ENCODE measurements at regions not wholly inside any gene's neighbourhood (a gene's known extent, or its start where the extent isn't known, plus 50 kb on each side); places are given as distances from the start of the nearest gene placed in this dataset.
"Not testable (repeated sequence)": the region's sequence is repeated elsewhere in the genome, so short reads cannot be mapped to it uniquely, and the experiment has no call there.

- FAIRE-seq (no peak), DNase-seq (ENCODE audit: low spot score) (no peak)
Measured at GRCh38 chr21:18819507-18819906, 415.9 kb upstream of the TMPRSS15 start.

DNA sequence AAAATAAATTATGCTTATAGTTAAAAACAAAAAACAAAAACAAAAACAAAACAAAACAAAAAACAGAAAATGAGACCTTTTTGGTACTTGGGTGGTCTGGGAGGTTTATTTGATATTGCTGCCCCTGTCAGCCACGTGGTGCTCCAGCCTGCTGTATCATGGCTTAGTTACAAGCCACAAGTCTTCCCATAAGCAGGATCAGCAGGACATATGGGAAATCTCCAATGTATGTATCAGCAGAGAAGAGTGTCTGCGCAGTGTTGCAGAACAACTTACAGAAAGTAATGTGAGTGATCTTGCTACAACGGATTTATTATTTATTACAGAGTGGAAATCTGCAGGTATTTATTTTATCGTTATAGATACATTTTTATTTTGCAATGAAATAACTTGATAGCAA is 423.0 kb upstream of the TMPRSS15 start:
- DNase-seq (ENCODE audit: low spot score) (no peak), FAIRE-seq (no peak)

DNA sequence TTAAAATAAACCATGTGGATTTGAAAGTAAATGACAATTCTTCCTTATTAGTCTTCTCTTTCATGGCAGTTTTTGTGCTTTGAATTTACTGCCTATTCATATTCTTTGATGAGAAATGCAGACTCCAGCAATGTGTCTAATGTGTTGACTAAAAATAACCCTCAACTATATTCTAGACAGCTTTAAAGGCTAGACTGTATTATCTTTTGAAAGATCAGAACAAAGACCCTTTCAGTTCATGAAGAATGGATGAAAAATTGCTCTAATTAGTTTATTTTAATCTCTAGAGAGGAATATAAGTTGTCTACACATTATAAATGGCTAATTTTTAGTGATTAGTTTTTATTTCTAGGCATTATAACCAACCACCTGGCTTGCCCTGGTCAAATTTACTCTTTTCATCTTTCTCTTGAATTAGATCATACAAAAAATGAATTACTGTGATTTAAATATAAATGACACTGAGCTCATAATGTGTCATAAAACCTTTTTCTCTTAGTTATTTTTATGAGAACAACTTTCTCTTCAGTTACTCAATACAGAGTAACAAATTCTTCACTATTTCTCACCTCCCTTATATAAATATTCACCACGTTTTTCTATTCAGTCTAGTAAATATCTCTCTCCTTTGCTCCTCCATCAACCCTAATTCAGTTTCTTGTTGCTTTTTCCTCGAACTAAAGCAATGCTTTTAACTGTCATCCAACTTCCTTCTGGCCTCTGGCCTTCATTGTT is 428.5 kb upstream of the TMPRSS15 start:
- FAIRE-seq (no peak), DNase-seq (ENCODE audit: low spot score) (no peak)

- FAIRE-seq (no peak), DNase-seq (ENCODE audit: low spot score) (peak; percentile 71)
Measured at GRCh38 chr21:18832950-18833349, 429.4 kb upstream of the TMPRSS15 start.

DNA sequence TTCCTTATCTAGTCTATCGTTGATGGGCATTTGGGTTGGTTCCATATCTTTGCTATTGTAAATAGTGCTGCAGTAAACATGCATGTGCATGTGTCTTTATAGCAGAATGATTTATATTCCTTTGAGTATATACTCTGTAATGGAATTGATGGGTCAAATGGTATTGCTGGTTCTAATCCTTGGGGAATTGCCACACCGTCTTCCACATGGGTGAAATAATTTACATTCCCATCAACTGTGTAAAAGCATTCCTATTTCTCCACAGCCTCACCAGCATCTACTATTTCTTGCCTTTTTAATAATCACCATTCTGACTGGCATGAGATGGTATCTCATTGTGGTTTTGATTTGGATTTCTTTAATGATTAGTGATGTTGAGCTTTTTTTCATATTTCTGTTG is 430.5 kb upstream of the TMPRSS15 start:
- FAIRE-seq; DNase-seq (ENCODE audit: low spot score): not testable (repeated sequence)

DNA sequence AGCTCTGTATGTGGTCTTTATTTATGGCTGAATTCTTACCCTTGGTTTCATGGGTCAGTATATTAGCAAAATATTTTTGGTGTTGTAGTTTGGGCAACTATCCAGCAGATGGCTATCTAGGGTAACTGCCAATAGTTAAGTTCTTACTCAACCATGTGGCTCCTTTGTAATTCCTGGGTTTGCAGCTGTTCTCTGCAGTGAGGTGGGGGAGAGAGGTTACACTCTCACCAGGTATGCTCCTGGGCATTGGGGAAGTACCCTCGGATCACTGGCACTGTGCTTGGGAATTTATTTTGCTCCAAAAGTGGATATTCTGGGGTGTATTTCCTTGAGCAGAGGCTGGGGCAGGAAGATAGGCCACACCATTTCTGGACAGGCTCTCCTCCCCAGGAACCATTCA is 436.7 kb upstream of the TMPRSS15 start:
- no peak for FAIRE-seq

DNA sequence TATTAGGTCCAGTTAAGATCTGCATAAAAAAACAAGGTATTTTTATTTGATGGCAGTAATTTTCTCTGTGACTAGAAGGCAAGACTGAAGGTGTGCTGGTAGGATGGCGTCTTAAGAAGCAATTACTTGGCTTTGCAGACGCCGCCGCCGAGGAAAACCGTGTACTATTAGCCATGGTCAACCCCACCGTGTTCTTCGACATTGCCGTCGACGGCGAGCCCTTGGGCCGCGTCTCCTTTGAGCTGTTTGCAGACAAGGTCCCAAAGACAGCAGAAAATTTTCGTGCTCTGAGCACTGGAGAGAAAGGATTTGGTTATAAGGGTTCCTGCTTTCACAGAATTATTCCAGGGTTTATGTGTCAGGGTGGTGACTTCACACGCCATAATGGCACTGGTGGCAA is 454.0 kb upstream of the TMPRSS15 start:
- DNase-seq (ENCODE audit: low spot score); FAIRE-seq: not testable (repeated sequence)

More for the DNA sequence above, 436.7 kb upstream of the TMPRSS15 start:
- peak; percentile 23 for DNase-seq (ENCODE audit: low spot score)

- DNase-seq (ENCODE audit: low spot score) (no peak), FAIRE-seq (no peak)
Measured at GRCh38 chr21:18869104-18869503, 465.5 kb upstream of the TMPRSS15 start.

DNA sequence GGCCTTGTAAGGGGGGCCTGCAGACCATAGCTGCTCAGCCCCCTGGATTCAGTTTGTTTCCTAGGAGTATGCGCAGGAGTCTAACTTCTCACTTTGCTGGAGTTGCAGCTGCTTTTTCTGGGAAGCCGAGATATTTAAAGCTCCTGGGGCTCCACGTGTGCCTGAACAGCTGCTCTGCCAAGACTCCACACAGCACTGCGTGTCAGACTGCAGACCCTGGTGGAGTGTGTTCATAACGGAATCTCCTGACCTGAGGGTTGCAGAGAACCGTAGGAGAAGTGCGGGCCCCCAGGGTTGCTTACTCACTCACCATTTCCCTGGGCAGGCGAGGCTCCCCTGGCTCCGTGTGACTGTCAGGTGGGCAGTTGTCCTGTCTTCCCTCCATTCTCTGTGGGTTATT is 474.3 kb upstream of the TMPRSS15 start:
- no peak for FAIRE-seq
- no peak for DNase-seq (ENCODE audit: low spot score)

DNA sequence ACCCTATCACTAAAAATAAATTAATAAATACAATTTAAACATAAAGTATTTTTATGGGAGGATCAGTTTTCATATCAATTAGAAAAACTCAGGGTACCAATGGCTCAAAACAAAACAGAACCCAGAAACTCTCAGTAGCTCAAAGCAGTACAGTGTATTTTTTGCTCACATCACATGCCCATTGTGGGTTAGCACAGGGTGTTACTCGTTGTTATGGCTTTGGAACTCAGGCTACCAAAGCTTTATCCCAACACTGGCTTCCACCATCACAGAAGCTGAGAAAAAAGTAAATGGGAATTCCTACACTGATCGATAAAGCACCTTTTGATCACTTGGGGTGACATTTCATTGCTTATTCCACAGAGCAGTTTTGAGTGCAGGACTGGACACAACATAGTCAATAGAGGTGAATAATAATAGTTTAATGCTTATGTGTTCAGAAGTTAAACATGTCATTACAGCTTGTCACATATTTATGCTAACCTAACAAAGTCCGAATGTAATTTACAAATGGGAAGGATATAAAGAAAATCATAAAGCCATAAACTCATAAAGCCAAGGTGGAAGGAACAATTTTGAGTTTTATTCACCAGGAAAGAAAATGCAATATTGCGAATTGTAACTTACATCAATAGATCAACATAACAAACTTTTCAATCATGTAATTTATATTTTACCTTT is 484.5 kb upstream of the TMPRSS15 start:
- FAIRE-seq = no peak
- DNase-seq (ENCODE audit: low spot score) = no peak

DNA sequence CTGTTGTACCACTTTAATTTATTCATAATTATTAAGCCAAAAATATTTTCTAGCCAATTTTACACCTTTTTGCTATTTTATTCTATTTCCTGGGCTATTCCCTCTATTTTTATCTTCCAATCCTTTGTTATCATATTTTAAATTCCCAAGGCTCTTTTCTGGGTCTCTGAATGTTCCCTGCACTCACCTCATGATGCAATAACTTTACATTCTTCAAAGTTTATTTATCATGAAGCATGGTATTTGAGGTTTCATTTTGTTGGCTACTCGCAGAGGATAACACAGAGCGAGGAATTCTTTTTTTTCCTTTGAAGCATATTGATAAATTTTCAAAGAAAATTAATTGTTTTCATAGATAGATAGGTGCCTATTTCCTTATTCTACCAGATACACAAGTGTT is 489.8 kb upstream of the TMPRSS15 start:
- DNase-seq (ENCODE audit: low spot score) (no peak), FAIRE-seq (no peak)

DNA sequence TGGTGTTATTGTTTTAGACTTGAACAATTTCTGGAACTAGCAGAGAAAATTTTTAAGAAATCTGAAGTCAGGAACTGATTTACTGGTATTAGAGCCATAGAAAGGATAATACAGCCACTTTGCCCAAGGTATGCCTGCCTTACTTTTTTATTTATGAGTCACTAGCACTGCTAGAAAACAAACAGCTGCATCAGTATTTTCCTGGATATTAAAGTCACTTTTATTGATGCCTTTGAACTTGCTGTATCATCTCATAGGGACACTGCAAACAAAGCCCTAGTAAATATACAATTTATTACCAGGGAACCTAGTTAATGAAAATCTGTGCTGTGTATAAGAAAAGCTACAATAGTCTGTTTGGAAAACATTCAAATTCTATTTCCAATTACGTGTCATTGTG is 490.8 kb upstream of the TMPRSS15 start:
- no peak for FAIRE-seq
- no peak for DNase-seq (ENCODE audit: low spot score)

- DNase-seq (ENCODE audit: low spot score) (no peak), FAIRE-seq (no peak)
Measured at GRCh38 chr21:18899261-18899660, 495.7 kb upstream of the TMPRSS15 start.

DNA sequence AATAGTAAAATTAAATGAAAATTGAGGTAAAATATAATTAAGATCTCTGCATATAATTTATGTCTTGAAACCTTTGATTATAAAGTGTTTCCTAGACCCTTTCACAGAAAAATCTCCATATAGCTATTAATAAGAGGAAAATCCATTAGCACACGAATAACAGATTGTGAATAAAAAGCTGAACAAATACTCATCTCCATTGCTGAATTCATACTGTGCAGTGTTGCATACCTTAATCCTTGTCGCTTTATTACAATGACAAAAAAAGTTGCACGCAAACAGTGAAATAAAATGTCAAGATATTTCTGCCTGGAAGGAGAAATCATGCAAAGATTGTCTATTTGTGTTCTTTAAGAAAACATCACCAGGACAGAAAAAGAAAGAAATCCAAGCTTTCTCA is 499.1 kb upstream of the TMPRSS15 start:
- no peak for DNase-seq (ENCODE audit: low spot score)
- no peak for FAIRE-seq

GRCh38 chr21:18907076-18907475 is 503.5 kb upstream of the TMPRSS15 start:
- FAIRE-seq (no peak), DNase-seq (ENCODE audit: low spot score) (no peak)

DNA sequence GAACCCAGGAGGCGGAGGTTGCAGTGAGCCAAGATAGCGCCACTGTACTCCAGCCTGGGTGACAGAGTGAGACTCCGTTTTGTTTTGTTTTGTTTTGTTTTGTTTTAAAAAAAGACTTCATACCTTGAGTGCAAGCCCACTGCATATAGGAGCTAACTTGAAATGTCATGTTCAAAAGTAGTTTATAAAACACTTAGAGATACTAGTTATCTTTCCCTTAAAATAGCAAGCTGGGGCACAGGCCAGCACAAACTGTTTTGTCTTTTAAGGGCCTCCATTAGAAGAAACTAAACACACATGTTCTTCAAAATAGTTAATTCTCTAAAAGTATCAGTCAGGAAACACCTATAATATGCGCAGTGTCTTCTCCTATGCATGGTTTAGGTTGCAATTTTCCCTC is 505.1 kb upstream of the TMPRSS15 start:
- no peak for FAIRE-seq
- DNase-seq (ENCODE audit: low spot score) = no peak

- DNase-seq (ENCODE audit: low spot score) (no peak), FAIRE-seq (no peak)
Measured at GRCh38 chr21:18913914-18914313, 510.3 kb upstream of the TMPRSS15 start.

DNA sequence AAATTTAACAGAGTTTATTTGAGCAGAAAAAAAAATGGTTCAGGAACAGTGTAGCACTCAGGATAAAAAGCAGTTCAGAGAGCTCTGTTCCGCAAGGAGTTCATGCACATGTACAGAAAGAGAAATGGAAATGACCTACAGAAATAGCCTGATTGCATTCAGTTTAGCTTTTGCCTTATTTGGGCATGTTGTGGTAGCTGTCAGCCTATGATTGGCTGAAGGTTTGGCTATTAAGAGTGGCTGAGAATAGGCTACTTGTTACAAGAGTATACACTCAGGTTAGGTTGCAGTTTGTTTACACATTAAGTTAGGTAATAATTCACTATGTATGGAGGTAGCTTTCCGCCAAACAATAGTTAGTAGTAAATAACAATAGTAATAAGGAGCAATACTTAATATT is 511.0 kb upstream of the TMPRSS15 start:
- no peak for FAIRE-seq
- no peak for DNase-seq (ENCODE audit: low spot score)

DNA sequence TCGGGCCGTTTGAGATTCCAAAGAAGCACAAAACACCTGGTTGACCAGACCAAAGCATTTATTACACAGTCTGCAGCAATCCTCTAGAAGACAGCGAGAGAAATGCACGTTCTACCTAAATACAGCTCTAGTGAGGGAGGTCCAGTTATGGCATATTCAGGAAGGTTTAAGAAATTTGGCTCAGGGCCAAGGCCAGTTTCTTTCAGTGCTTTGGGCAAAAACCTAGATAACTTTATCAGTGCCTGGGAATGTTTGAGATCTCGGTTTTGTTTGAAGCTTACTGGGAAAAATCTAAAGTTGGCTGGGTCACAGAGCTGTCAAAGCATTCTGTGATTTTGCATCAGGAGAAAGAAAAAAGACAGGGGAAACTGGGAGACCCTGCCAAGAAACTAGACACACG is 514.0 kb upstream of the TMPRSS15 start:
- DNase-seq (ENCODE audit: low spot score) (no peak), FAIRE-seq (no peak)

GRCh38 chr21:18931237-18931636 is 527.7 kb upstream of the TMPRSS15 start:
- no peak for FAIRE-seq

GRCh38 chr21:18937337-18937736 is 533.8 kb upstream of the TMPRSS15 start:
- DNase-seq (ENCODE audit: low spot score) = no peak
- FAIRE-seq = no peak

More at GRCh38 chr21:18931237-18931636, 527.7 kb upstream of the TMPRSS15 start:
- no peak for DNase-seq (ENCODE audit: low spot score)

DNA sequence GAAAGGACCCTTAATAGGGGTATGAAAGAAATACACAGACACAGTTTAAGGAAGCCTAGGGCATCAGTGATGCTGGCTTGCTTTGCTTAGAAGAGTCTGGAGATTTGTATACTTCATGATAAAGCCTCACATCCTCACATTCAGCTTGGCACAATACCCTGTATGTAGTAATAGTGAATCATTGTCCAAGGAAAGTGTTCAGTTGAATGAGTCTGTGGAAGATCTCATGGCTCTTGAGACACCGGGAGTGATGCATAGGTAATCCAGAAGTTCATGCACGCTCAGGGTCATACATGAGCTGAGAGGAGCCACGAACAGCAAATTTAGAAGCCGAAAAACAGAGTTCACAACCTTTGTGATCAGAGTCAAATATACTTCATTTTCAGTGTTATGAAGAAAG is 537.2 kb upstream of the TMPRSS15 start:
- DNase-seq (ENCODE audit: low spot score) (no peak), FAIRE-seq (no peak)

Measured in RCC 7860 (cell line).